Ovary (tissue), 7 donors: ENCODE measurements at regions not wholly inside any gene's neighbourhood (a gene's known extent, or its start where the extent isn't known, plus 50 kb on each side); places are given as distances from the start of the nearest gene placed in this dataset.

Experiments used
- DNase-seq, 5 donors: peaks; one replicate each; pipeline ENCODE4 v3.0.0-alpha.2; 2019 to 2020
- H3K27ac ChIP-seq, 2 donors: fragments of 200-600 bp; one replicate each; pipeline versions ENCODE4 v1.5.1 to v1.8.0; 2019 to 2022
- H3K27me3 ChIP-seq: fragments of 200-600 bp; one replicate; pipeline ENCODE4 v1.8.0; 2022
- H3K36me3 ChIP-seq: fragments of 200-600 bp; sonication (generic); one replicate; pipeline ENCODE4 v1.5.1; 2019
- H3K4me1 ChIP-seq: one replicate; pipeline ENCODE4 v1.8.1; 2013; ENCODE audit warnings: mild to moderate bottlenecking, moderate library complexity; ENCODE audit not compliant: insufficient read depth
- H3K4me3 ChIP-seq: fragments of 200-600 bp; sonication (generic); one replicate; pipeline ENCODE4 v1.5.1; 2017
- H3K9me3 ChIP-seq, 2 donors: fragments of 200-600 bp in 1 of 2; sonication (generic) in 1 of 2; one replicate each; pipeline versions ENCODE4 v1.5.1 to v1.8.1; 2013 to 2019; ENCODE audit warnings: mild to moderate bottlenecking in 1 of 2, moderate library complexity in 1 of 2
- EP300 ChIP-seq: sonication (generic); formaldehyde crosslinking; IDR thresholded peaks from one replicate; pipeline ENCODE4 v1.6.1; 2017; ENCODE audit warnings: antibody characterized with exemption
- POLR2A ChIP-seq: fragments of 450-650 bp; IDR thresholded peaks from one replicate; pipeline ENCODE4 v1.6.1; 2017; ENCODE audit warnings: antibody characterized with exemption, mild to moderate bottlenecking, moderate library complexity
- WGBS, 3 donors: extraction: QIAGEN DNeasy Blood & Tissue Kit in 1 of 3; methylation state at CpG; one replicate each; pipeline versions ENCODE4 v1.1.5 to v1.1.7; 2013 to 2017; 5-methylcytosine and 5-hydroxymethylcytosine counted together
- intact Hi-C, 4 donors: fragments of 100-400 bp; cut with DNase I; formaldehyde crosslinking; loops; one replicate each; pipeline versions ENCODE4 v1.11.0 to v1.15.1; 2022 to 2023
- TF ChIP-seq, protein P1 (sequence below), 3 donors: fragments of 450-650 bp in 2 of 3; fragments of 200-600 bp in 1 of 3; IDR thresholded peaks; one replicate each; pipeline versions ENCODE4 v1.5.1 to v1.8.0; 2016 to 2022; ENCODE audit warnings: antibody characterized with exemption in 3 of 3, mild to moderate bottlenecking in 1 of 3
- donor health status: DM: no; HTN: no; CAD: no; lungs with moderate emphysema.
- donor health status: DM: no; HTN: no; CAD: no.
- donor health status: Bipolar disorder and iron deficiency.
- donor health status: DM: no; HTN: no; CAD: no.
- donor health status: DM: yes; HTN: yes; CAD: no.

DNA sequence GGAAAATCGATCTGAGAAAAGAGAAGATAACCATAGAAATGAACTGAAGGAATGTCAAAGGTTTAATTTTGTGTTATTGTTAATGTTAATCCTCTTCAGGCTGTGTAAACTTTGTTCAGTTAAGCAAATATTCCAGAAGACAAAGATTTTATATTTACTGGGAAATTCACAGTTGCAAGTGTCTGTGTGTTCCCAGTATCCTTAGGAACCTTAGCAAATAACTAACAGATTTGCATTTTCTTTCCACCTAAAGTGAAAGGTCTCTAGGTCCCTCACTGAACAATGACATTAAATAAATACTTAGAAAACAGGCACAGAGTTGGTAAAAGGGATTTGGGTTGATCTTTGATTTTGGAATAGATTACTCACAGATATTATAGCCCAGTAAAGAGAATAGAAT, 324.7 kb downstream of the C4orf33 start:
- TF ChIP-seq POLR2A (no peak), EP300 (no peak)
- TF ChIP-seq, protein P1, sequence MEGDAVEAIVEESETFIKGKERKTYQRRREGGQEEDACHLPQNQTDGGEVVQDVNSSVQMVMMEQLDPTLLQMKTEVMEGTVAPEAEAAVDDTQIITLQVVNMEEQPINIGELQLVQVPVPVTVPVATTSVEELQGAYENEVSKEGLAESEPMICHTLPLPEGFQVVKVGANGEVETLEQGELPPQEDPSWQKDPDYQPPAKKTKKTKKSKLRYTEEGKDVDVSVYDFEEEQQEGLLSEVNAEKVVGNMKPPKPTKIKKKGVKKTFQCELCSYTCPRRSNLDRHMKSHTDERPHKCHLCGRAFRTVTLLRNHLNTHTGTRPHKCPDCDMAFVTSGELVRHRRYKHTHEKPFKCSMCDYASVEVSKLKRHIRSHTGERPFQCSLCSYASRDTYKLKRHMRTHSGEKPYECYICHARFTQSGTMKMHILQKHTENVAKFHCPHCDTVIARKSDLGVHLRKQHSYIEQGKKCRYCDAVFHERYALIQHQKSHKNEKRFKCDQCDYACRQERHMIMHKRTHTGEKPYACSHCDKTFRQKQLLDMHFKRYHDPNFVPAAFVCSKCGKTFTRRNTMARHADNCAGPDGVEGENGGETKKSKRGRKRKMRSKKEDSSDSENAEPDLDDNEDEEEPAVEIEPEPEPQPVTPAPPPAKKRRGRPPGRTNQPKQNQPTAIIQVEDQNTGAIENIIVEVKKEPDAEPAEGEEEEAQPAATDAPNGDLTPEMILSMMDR (IDR thresholded peaks at IDR 0.05): no peak
- no peak for DNase-seq
- no peaks in the 10 kb centered on the region for H3K36me3 ChIP-seq
- H3K27ac ChIP-seq: no peak overlapping the region
- no peaks in the 10 kb centered on the region for H3K4me1 ChIP-seq
- intact Hi-C loops: no loop called here
- 38 to 66% (median 52%) methylated on average over 1 of the region's 1 CpG for WGBS, 3 donors
- H3K27me3 ChIP-seq: no peaks in the 10 kb centered on the region
- H3K4me3 ChIP-seq: no peak overlapping the region
- H3K9me3 ChIP-seq: no peaks in the 10 kb centered on the region

DNA sequence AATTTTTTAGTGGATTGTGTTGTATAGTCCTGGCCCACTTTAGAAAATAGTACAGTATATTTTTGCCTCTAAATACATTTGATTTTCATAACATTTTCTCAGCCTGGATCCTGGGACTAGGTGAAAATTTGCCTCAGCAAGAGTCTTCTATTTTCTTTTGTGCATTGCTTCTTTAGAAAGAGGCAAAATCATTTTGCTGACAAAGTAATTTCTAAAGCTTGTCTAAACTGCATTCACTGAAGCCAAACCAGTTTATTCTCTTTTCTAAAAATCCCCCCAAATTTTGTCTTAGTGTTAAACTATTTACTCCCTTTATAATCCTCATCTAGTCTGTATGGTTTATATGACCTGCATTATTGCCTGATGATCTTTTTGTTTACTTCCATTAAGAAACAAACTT, 326.3 kb downstream of the C4orf33 start:
- H3K4me1 ChIP-seq: no peaks in the 10 kb centered on the region
- TF ChIP-seq POLR2A: no peak
- TF ChIP-seq, protein P1 (IDR thresholded peaks at IDR 0.05): no peak
- no peak for TF ChIP-seq EP300
- no peaks in the 10 kb centered on the region for H3K36me3 ChIP-seq
- intact Hi-C loops: no loop called here
- H3K27ac ChIP-seq: no peak overlapping the region
- no peak overlapping the region for H3K4me3 ChIP-seq
- no peak for DNase-seq
- H3K27me3 ChIP-seq: no peaks in the 10 kb centered on the region
- no peaks in the 10 kb centered on the region for H3K9me3 ChIP-seq

DNA sequence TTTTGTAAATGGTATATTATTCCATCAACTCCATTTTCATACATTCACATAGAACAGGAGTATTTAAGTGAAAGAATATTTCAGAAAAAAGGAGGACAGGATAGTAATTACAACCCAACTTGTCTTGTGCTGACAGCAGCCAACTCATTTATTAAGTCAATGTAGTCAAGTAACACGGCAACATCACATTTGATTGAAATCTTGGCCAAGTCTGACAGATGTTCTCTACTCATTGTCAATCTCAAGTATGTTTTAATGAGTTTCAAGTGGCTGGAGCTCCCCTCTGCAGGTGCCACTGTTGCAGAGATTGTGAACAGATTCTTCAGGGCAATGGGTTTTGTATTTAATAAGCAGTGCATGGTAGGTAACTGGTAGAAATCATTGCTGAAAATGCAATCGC, 332.5 kb downstream of the C4orf33 start:
- intact Hi-C loops: no loop called here
- DNase-seq: no peak
- Histone ChIP-seq H3K27ac (no peak overlapping the region), H3K4me3 (no peak overlapping the region), H3K9me3 (no peaks in the 10 kb centered on the region), H3K4me1 (no peaks in the 10 kb centered on the region), H3K27me3 (no peaks in the 10 kb centered on the region), H3K36me3 (no peaks in the 10 kb centered on the region)
- TF ChIP-seq EP300 (no peak), POLR2A (no peak)
- TF ChIP-seq, protein P1 (IDR thresholded peaks at IDR 0.05): no peak
- WGBS, 3 donors: 69 to 80% (median 69%) methylated on average over 2 of the region's 2 CpGs

DNA sequence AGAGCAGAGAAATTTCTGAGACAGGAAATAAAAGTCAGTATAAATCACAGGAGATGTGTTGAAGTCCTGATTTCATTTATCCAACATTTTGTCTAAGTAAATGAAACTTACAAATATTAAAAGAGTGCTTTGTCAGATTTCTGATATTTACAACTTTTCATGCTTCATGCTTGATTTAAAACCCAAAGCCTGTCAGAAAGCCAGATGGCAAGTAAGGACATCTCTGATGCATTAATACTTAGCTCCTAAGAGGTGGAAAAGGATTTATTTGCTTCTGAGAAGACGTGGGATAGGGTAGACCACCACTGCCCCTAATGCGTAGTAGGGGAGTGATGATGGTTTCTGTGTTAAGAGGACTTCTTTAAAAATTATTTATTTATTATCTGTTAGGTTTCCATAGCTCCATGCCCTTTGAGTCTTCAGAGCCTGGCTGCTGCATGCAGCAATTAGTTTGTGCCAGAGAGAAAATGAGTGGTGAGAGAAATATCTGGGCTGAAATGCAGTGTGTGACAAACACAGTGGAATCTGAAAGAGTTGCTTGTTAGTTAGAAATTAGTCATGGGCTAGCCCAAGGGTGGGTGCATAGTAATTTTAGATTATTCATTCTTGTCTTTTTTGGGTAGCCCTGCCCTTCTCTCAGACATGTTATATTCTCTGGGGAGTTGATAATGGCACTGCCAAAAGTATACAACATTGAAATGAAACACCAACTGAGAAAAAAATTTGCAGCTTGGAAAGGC, 333.8 kb downstream of the C4orf33 start:
- no peaks in the 10 kb centered on the region for H3K36me3 ChIP-seq
- no peak for TF ChIP-seq POLR2A
- no peaks in the 10 kb centered on the region for H3K27me3 ChIP-seq
- no peak overlapping the region for H3K27ac ChIP-seq
- H3K4me3 ChIP-seq: no peak overlapping the region
- WGBS, 3 donors: 43 to 77% (median 52%) methylated on average over 2 of the region's 2 CpGs
- H3K4me1 ChIP-seq: no peaks in the 10 kb centered on the region
- intact Hi-C loops: no loop called here
- no peaks in the 10 kb centered on the region for H3K9me3 ChIP-seq
- no peak for DNase-seq

DNA sequence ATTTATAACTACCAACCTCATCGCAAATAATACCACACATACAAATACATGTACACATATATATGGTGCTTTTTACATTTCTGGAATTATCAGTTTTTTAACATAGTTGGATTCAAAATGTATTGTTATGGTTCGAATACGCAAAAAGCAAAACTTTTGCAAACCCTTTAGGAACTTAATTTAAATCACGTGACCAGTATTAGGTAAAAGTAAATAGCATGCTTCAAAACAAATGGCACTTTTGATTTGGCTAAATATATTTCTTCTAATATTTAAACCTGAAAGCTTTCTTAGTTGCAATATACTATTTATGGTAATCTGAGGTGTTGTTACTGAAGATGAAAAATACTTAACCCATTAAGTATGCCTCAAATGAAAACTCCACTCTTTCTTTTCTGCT, 341.4 kb downstream of the C4orf33 start:
- Histone ChIP-seq H3K27me3 (no peaks in the 10 kb centered on the region), H3K36me3 (no peaks in the 10 kb centered on the region), H3K4me3 (no peak overlapping the region), H3K4me1 (no peaks in the 10 kb centered on the region), H3K9me3 (no peaks in the 10 kb centered on the region), H3K27ac (no peak overlapping the region)
- intact Hi-C loops: no loop called here
- no peak for DNase-seq
- no peak for TF ChIP-seq EP300
- TF ChIP-seq, protein P1 (IDR thresholded peaks at IDR 0.05): no peak
- TF ChIP-seq POLR2A: no peak
- 89 to 96% (median 94%) methylated on average over 4 of the region's 4 CpGs for WGBS, 3 donors
